Ascending aorta (tissue), 2 donors: ENCODE measurements at regions not wholly inside any gene's neighbourhood (a gene's known extent, or its start where the extent isn't known, plus 50 kb on each side); places are given as distances from the start of the nearest gene placed in this dataset.

ENCODE experiments used
- DNase-seq, 2 donors: peaks; one replicate each; pipeline ENCODE4 v3.0.0-alpha.2; 2019; ENCODE audit warnings: low spot score in 2 of 2
- H3K27ac ChIP-seq, 2 donors: fragments of 200-600 bp; sonication (generic); one replicate each; pipeline ENCODE4 v1.5.1; 2016 to 2017; ENCODE audit warnings: mild to moderate bottlenecking in 1 of 2
- H3K27me3 ChIP-seq: fragments of 200-600 bp; sonication (generic); one replicate; pipeline ENCODE4 v1.5.1; 2017
- H3K36me3 ChIP-seq, 2 donors: fragments of 200-600 bp; sonication (generic); one replicate each; pipeline ENCODE4 v1.5.1; 2016
- H3K4me1 ChIP-seq, 2 donors: fragments of 200-600 bp; sonication (generic); one replicate each; pipeline ENCODE4 v1.5.1; 2016 to 2017; ENCODE audit warnings: mild to moderate bottlenecking in 1 of 2
- H3K4me3 ChIP-seq, 2 donors: fragments of 200-600 bp; sonication (generic); one replicate each; pipeline ENCODE4 v1.5.1; 2016 to 2017; ENCODE audit warnings: mild to moderate bottlenecking in 1 of 2
- H3K9me3 ChIP-seq, 2 donors: fragments of 200-600 bp; sonication (generic); one replicate each; pipeline ENCODE4 v1.5.1; 2016
- intact Hi-C: fragments of 100-400 bp; cut with DNase I; formaldehyde crosslinking; loops from one replicate; pipeline ENCODE4 v1.15.1; 2023
- TF ChIP-seq, protein P1 (sequence below), 3 experiments: fragments of 200-600 bp in 2 of 3; fragments of 450-650 bp in 1 of 3; sonication (generic) in 2 of 3; IDR thresholded peaks; one replicate each; pipeline ENCODE4 v1.5.1; 2016 to 2019; ENCODE audit warnings: antibody characterized with exemption in 3 of 3, mild to moderate bottlenecking in 1 of 3, moderate library complexity in 1 of 3

DNA sequence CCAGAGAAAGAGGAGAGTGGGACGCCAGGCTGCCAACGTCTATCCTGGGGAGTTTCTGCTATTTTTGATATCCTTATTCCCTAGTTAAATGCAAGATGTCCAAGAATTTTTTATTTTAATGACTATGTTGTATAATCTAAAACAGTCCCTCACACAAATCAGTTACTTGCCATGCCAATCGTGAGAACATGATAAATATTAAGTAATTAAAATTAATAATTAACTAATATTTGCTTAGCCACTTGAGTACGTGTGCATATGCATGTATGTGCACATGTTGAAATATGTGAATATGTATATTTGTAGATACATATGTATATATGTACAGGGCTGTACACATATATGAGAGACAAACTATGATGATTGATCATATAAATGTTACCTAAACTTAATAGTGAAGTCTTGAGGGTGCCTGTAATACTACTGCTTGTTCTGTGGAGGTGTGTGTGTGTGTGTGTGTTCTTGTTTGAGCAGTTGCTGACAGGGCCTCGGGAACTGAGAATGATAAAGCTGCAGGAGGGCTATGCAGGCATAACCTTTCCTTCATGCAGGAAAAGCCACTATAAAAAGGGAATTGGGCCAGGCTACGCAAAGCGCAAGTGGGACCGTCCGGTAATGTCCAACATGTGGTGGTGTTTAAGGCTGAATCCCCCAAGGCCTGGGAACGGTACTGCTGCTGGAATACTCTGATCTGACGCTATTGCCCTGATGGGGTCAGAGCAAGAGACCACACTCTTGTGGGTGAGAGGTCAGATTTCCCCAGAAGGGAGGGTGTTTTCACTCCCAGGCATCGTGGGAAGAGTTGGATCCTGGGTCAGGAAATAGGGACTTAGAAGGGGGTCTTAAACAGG lies 148.3 kb upstream of the TBX18 start:
- TF ChIP-seq, protein P1, sequence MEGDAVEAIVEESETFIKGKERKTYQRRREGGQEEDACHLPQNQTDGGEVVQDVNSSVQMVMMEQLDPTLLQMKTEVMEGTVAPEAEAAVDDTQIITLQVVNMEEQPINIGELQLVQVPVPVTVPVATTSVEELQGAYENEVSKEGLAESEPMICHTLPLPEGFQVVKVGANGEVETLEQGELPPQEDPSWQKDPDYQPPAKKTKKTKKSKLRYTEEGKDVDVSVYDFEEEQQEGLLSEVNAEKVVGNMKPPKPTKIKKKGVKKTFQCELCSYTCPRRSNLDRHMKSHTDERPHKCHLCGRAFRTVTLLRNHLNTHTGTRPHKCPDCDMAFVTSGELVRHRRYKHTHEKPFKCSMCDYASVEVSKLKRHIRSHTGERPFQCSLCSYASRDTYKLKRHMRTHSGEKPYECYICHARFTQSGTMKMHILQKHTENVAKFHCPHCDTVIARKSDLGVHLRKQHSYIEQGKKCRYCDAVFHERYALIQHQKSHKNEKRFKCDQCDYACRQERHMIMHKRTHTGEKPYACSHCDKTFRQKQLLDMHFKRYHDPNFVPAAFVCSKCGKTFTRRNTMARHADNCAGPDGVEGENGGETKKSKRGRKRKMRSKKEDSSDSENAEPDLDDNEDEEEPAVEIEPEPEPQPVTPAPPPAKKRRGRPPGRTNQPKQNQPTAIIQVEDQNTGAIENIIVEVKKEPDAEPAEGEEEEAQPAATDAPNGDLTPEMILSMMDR (IDR thresholded peaks at IDR 0.05) = no peak
- Histone ChIP-seq H3K4me1 (no peaks in the 10 kb centered on the region), H3K27me3 (no peaks in the 10 kb centered on the region), H3K9me3 (no peaks in the 10 kb centered on the region), H3K4me3 (no peak overlapping the region), H3K27ac (no peak overlapping the region), H3K36me3 (no peaks in the 10 kb centered on the region)
- DNase-seq = no peak
- intact Hi-C loops = no loop called here

DNA sequence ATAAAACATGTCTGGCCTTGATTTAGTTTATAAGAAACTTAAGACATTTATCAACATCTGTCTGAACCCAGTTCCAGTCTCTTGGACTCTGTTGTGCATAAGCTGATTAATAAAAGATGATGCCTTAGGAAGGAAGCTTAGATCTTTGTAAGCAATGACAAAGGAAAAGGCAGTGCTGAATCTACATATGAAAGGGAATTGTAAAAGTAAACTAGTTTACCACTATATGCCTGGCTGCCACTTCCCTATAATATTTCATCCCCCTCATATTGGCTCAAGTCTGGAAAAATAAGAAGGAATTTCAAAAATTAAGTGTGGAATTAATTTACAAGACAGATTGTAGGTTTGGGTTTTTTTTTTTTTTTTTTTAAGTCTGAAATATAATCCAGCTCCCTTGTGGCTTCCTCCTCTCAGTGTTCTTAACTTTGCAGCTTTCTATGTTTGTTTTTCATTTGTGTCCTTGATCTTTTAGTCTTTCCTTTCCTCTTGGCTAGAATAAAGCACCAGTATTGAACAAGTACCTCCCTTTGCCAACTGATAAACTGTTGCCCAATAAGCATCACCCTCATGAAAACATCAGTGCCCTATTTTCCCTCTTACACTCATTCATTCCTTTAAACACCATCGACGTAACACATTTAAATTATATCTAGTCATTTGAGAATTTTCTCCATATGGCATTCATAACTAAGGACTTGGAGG lies 146.7 kb upstream of the TBX18 start:
- DNase-seq = no peak
- Histone ChIP-seq H3K27ac (no peak overlapping the region), H3K4me1 (no peaks in the 10 kb centered on the region), H3K4me3 (no peak overlapping the region), H3K27me3 (no peaks in the 10 kb centered on the region), H3K36me3 (no peaks in the 10 kb centered on the region), H3K9me3 (no peaks in the 10 kb centered on the region)
- TF ChIP-seq, protein P1 (IDR thresholded peaks at IDR 0.05) = no peak
- intact Hi-C loops = no loop called here

DNA sequence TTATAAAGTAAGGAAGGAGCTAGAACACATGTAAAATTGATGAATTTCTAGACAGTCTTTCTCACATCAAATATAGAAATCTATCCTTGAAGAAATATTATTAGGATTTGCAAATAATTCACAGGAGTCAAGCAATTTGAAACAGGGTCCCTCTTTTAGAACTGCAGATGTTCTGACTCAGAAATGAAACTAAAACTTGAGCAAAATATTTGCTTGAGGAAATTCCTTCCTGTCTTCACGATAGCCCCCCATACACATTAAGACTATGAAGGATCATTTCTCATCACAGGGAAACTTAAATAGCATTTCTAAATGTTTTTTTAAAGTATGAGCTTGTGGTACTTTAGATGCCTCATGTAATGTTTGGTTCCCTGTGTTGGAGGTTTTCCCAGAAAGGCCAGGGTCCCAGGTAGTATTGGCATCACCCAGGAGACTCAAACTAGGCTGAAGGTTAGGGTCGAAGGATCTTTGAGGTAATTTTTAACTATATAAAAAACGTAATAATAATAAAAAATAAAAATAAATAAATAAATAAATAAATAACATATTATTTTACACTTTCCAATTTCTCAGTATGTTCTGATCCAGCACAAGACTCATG lies 144.0 kb upstream of the TBX18 start:
- H3K4me3 ChIP-seq = no peak overlapping the region
- TF ChIP-seq, protein P1 (IDR thresholded peaks at IDR 0.05) = no peak
- no peaks in the 10 kb centered on the region for H3K4me1 ChIP-seq
- intact Hi-C loops = no loop called here
- H3K36me3 ChIP-seq = no peaks in the 10 kb centered on the region
- DNase-seq = no peak
- H3K9me3 ChIP-seq = no peaks in the 10 kb centered on the region
- no peak overlapping the region for H3K27ac ChIP-seq
- no peaks in the 10 kb centered on the region for H3K27me3 ChIP-seq

DNA sequence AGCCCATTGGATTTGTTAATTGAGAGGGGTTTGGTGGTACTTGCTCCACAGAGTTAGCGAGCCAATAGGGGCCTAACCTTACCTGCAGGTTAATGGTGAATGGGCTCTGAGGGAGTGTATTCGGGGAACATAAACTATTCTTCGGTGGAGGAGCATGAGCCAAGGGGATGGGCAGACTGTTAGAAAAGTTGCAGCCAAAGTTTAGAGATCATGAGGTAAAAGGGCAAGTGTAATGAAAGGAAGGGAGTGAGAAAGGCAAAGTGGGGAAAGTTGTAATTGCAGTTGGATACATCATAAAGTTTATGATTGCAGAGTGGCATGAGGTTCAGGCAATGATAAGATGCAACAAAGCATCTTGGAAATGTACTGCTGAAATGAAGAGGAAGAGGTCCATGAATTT lies 142.1 kb upstream of the TBX18 start:
- Histone ChIP-seq H3K4me3 (no peak overlapping the region), H3K4me1 (no peaks in the 10 kb centered on the region), H3K27me3 (no peaks in the 10 kb centered on the region), H3K36me3 (no peaks in the 10 kb centered on the region), H3K27ac (no peak overlapping the region), H3K9me3 (no peaks in the 10 kb centered on the region)
- no peak for DNase-seq
- intact Hi-C loops = no loop called here
- TF ChIP-seq, protein P1 (IDR thresholded peaks at IDR 0.05) = no peak

DNA sequence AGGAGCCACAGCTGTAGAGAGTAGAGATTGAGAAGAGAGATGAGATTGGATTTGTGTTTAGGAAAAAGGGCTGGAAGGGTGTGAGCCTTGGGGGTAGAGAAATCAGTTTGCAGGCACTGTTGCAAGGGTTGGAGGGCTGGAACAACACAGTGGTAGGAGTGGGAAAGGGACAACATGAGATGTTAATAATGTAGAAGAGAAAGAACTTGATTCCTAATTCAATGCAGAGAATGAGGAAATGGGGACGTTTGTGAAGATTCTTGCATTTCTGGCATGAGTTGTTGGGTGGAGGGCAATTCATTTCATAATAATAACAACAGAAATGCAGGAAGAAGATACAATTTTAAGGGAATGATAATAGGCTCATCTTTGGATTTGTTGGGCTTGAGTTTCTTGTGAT lies 141.4 kb upstream of the TBX18 start:
- no peaks in the 10 kb centered on the region for H3K27me3 ChIP-seq
- H3K4me3 ChIP-seq = no peak overlapping the region
- no peak overlapping the region for H3K27ac ChIP-seq
- no peaks in the 10 kb centered on the region for H3K4me1 ChIP-seq
- no peak for DNase-seq
- TF ChIP-seq, protein P1 (IDR thresholded peaks at IDR 0.05) = no peak
- intact Hi-C loops = no loop called here
- no peaks in the 10 kb centered on the region for H3K36me3 ChIP-seq
- H3K9me3 ChIP-seq = no peaks in the 10 kb centered on the region
